HG03520 (cell line): ENCODE measurements at regions not wholly inside any gene's neighbourhood (a gene's known extent, or its start where the extent isn't known, plus 50 kb on each side); places are given as distances from the start of the nearest gene placed in this dataset.

Experiments used
- ATAC-seq: cut with Tn5 transposase; IDR thresholded peaks from one replicate; pipeline ENCODE4 v1.9.1; 2021; ENCODE audit warnings: mild to moderate bottlenecking, moderate library complexity; ENCODE audit not compliant: unreplicated experiment

GRCh38 chr15:69828181-69828828 is 269.4 kb downstream of the TLE3 start:
- no peak for ATAC-seq

GRCh38 chr15:69829974-69830373 is 267.7 kb downstream of the TLE3 start:
- no peak for ATAC-seq

GRCh38 chr15:69830430-69830829 is 267.3 kb downstream of the TLE3 start:
- no peak for ATAC-seq

- no peak for ATAC-seq
Observed at GRCh38 chr15:69830876-69831275, 266.8 kb downstream of the TLE3 start.

GRCh38 chr15:69834267-69834666 is 263.4 kb downstream of the TLE3 start:
- no peak for ATAC-seq

GRCh38 chr15:69834761-69835160 is 263.0 kb downstream of the TLE3 start:
- ATAC-seq: no peak

- no peak for ATAC-seq
Observed at GRCh38 chr15:69836048-69836447, 261.7 kb downstream of the TLE3 start.

- ATAC-seq: no peak
Observed at GRCh38 chr15:69836526-69837230, 261.0 kb downstream of the TLE3 start.

- no peak for ATAC-seq
Observed at GRCh38 chr15:69838338-69838737, 259.4 kb downstream of the TLE3 start.

GRCh38 chr15:69838994-69839393 is 258.7 kb downstream of the TLE3 start:
- no peak for ATAC-seq

GRCh38 chr15:69841113-69841828 is 256.4 kb downstream of the TLE3 start:
- no peak for ATAC-seq

- ATAC-seq: no peak
Observed at GRCh38 chr15:69842851-69843250, 254.9 kb downstream of the TLE3 start.

GRCh38 chr15:69843276-69843899 is 254.3 kb downstream of the TLE3 start:
- ATAC-seq: no peak

- no peak for ATAC-seq
Observed at GRCh38 chr15:69843900-69844304, 253.8 kb downstream of the TLE3 start.

GRCh38 chr15:69845159-69845558 is 252.6 kb downstream of the TLE3 start:
- ATAC-seq: no peak

- ATAC-seq: no peak
Observed at GRCh38 chr15:69847625-69848024, 250.1 kb downstream of the TLE3 start.

GRCh38 chr15:69848096-69848495 is 249.6 kb downstream of the TLE3 start:
- ATAC-seq: no peak

GRCh38 chr15:69848551-69849231 is 249.0 kb downstream of the TLE3 start:
- ATAC-seq: no peak

GRCh38 chr15:69849232-69849610 is 248.5 kb downstream of the TLE3 start:
- ATAC-seq: no peak

- no peak for ATAC-seq
Observed at GRCh38 chr15:69852482-69852881, 245.2 kb downstream of the TLE3 start.

GRCh38 chr15:69852916-69853315 is 244.8 kb downstream of the TLE3 start:
- ATAC-seq: no peak
